ENCODE measurements at regions not wholly inside any gene's neighbourhood (a gene's known extent, or its start where the extent isn't known, plus 50 kb on each side); places are given as distances from the start of the nearest gene placed in this dataset.

DNA sequence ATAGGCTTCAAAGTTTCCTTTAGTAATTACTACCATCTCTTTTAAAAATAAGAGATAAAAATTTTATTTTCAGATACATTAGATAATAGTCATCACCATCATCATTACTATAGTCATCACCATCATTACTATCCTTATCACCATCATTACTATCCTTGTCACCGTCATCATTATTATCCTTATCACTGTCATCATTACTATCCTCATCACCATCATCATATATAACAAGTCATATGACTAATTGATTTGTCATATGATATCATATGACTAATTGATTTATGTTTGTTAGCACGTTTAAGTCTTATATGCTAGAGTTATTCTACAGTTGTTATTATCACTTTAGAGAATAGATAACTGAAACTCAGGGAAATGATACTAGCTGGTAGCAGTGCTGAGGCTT is 382.1 kb upstream of the CDH18 start:
- Histone ChIP-seq H3K4me3 (ENCODE audit: low read length) (no peak overlapping the region), H3K79me2 (ENCODE audit: control insufficient read depth, insufficient read depth, low read length) (no peaks in the 10 kb centered on the region), H2AK5ac (ENCODE audit: low read length) (no peak overlapping the region), H4K5ac (ENCODE audit: low read length) (no peak overlapping the region), H3K18ac (ENCODE audit: low read length) (no peak overlapping the region), H3K4me2 (ENCODE audit: low read length) (no peak overlapping the region), H3K9ac (ENCODE audit: low read length) (no peak overlapping the region), H2BK15ac (replicated peaks; ENCODE audit: low read depth) (no peak overlapping the region), H3K23ac (ENCODE audit: low read length) (no peak overlapping the region), H3K79me1 (ENCODE audit: low read length) (no peaks in the 10 kb centered on the region), H2BK120ac (ENCODE audit: low read depth, low read length) (no peak overlapping the region), H3K56ac (ENCODE audit: low read length) (no peak overlapping the region), H3K27me3 (ENCODE audit: insufficient read depth, low read length, poor library complexity) (no peaks in the 10 kb centered on the region), H2BK5ac (ENCODE audit: low read length) (no peak overlapping the region), H3K4me1 (ENCODE audit: control insufficient read depth, low read depth, low read length) (no peaks in the 10 kb centered on the region), H4K8ac (ENCODE audit: low read depth, low read length) (no peak overlapping the region), H3K27ac (ENCODE audit: low read depth, low read length) (no peak overlapping the region), H3K36me3 (ENCODE audit: control insufficient read depth, insufficient read depth, low read length) (no peaks in the 10 kb centered on the region), H3K4ac (ENCODE audit: low read depth, low read length) (no peak overlapping the region)
- DNase-seq: no peak
- no CpG with 5 or more reads among the region's 2 CpGs for WGBS (ENCODE audit: extremely low coverage, insufficient coverage, low lambda C conversion rate)

DNA sequence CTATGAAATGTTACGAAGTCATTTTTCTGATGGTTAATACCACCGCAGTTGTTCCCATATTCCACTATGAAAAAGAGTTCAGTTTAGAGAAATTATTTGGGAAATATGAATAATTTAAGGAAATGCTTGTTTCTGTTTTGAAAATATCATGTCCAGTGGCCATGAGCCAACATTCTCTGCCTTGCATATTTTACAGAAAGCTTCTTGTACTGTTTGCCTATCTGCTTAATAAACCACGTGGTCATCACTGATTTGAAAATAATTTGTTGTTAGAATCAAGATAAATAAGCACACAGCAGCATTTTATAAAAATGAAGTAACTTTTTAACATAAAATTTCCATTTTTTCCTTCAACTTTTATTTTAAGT is 381.5 kb upstream of the CDH18 start:
- no peak for DNase-seq
- no peak overlapping the region for H3K4me3 ChIP-seq (ENCODE audit: low read length)
- no peak overlapping the region for H3K4me2 ChIP-seq (ENCODE audit: low read length)
- no peak overlapping the region for H3K27ac ChIP-seq (ENCODE audit: low read depth, low read length)
- H3K9ac ChIP-seq (ENCODE audit: low read length): no peak overlapping the region
- H4K8ac ChIP-seq (ENCODE audit: low read depth, low read length): no peak overlapping the region
- H2BK5ac ChIP-seq (ENCODE audit: low read length): no peak overlapping the region
- no peaks in the 10 kb centered on the region for H3K36me3 ChIP-seq (ENCODE audit: control insufficient read depth, insufficient read depth, low read length)
- H3K79me1 ChIP-seq (ENCODE audit: low read length): no peaks in the 10 kb centered on the region
- WGBS (ENCODE audit: extremely low coverage, insufficient coverage, low lambda C conversion rate): no CpG with 5 or more reads among the region's 3 CpGs
- no peaks in the 10 kb centered on the region for H3K27me3 ChIP-seq (ENCODE audit: insufficient read depth, low read length, poor library complexity)
- no peaks in the 10 kb centered on the region for H3K79me2 ChIP-seq (ENCODE audit: control insufficient read depth, insufficient read depth, low read length)
- no peak overlapping the region for H3K23ac ChIP-seq (ENCODE audit: low read length)
- H2BK120ac ChIP-seq (ENCODE audit: low read depth, low read length): no peak overlapping the region
- no peak overlapping the region for H2BK15ac ChIP-seq (replicated peaks; ENCODE audit: low read depth)
- H2AK5ac ChIP-seq (ENCODE audit: low read length): no peak overlapping the region
- H3K4ac ChIP-seq (ENCODE audit: low read depth, low read length): no peak overlapping the region
- H3K4me1 ChIP-seq (ENCODE audit: control insufficient read depth, low read depth, low read length): no peaks in the 10 kb centered on the region
- no peak overlapping the region for H4K5ac ChIP-seq (ENCODE audit: low read length)
- H3K18ac ChIP-seq (ENCODE audit: low read length): no peak overlapping the region
- no peak overlapping the region for H3K56ac ChIP-seq (ENCODE audit: low read length)

DNA sequence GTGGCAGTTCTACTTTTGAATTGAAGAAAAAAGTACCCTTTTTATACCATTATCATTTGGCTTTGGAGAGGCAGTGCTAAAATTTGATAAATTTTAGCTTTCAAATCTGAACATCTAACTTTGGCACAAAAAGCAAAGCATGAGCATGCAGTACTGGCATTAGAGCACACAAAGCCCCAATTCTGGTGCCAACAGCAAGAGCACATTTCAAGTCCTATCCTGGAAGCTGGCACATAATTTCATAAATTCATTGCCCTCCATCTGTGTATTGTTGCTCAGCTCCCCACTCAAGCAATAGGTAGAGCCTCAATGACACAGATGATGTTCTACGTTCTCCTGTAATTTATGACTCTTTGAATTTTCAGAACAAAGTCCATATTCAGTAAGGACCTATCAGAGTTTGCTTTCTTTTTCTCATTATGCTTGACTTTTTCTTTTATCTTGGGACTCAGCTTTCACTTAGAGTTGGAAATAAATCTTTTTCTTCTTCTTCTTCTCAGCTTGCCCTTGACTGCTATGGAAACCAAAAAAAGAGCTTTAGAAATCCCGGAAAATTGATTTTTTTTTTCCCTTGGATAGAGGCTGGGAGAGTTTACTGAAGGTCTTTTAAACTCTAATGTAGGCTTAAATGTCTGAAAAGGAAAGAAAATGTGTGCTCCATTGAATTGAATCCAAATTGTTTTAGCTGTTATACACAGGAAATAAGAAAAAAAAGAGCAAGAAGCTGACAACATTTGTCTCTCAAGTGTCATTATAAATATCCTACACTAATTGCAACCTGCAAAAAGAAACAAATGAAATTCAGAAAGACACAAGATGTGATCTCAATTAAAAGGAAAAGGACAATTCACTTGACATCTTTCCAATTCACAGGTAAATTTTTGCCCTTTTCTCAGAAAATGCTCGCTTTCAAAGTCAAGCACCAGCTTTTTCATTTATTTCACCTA is 380.8 kb upstream of the CDH18 start:
- Histone ChIP-seq H3K27me3 (ENCODE audit: insufficient read depth, low read length, poor library complexity) (no peaks in the 10 kb centered on the region), H3K36me3 (ENCODE audit: control insufficient read depth, insufficient read depth, low read length) (no peaks in the 10 kb centered on the region), H2AK5ac (ENCODE audit: low read length) (no peak overlapping the region), H3K23ac (ENCODE audit: low read length) (no peak overlapping the region), H3K9ac (ENCODE audit: low read length) (no peak overlapping the region), H3K18ac (ENCODE audit: low read length) (no peak overlapping the region), H2BK120ac (ENCODE audit: low read depth, low read length) (no peak overlapping the region), H3K79me2 (ENCODE audit: control insufficient read depth, insufficient read depth, low read length) (no peaks in the 10 kb centered on the region), H3K56ac (ENCODE audit: low read length) (no peak overlapping the region), H3K79me1 (ENCODE audit: low read length) (no peaks in the 10 kb centered on the region), H3K4me2 (ENCODE audit: low read length) (no peak overlapping the region), H3K4me3 (ENCODE audit: low read length) (no peak overlapping the region), H3K4ac (ENCODE audit: low read depth, low read length) (no peak overlapping the region), H4K5ac (ENCODE audit: low read length) (no peak overlapping the region), H4K8ac (ENCODE audit: low read depth, low read length) (no peak overlapping the region), H2BK5ac (ENCODE audit: low read length) (no peak overlapping the region), H2BK15ac (replicated peaks; ENCODE audit: low read depth) (no peak overlapping the region), H3K4me1 (ENCODE audit: control insufficient read depth, low read depth, low read length) (no peaks in the 10 kb centered on the region), H3K27ac (ENCODE audit: low read depth, low read length) (no peak overlapping the region)
- no CpG with 5 or more reads among the region's 3 CpGs for WGBS (ENCODE audit: extremely low coverage, insufficient coverage, low lambda C conversion rate)
- DNase-seq: no peak

DNA sequence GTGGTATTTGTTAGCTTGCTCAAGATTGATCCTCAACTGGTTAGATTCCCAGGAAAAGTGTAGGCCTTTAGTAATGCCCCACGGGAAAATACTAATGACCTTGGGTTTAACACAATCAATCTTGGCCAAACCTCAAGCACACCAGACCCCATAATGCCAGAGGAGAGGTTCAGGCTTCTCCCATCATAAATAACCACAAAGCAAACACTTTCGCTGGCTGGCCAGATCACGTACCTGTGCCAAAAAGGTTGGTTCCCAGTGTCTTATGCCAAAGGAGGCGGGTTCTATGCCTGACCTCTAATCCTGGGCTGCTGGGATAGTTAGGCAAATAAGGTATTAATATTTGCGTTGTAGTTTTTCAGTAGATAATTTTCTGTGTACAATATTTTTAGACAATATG is 379.2 kb upstream of the CDH18 start:
- Histone ChIP-seq H3K4me2 (ENCODE audit: low read length) (no peak overlapping the region), H3K4me3 (ENCODE audit: low read length) (no peak overlapping the region), H3K79me1 (ENCODE audit: low read length) (no peaks in the 10 kb centered on the region), H3K4ac (ENCODE audit: low read depth, low read length) (no peak overlapping the region), H2BK120ac (ENCODE audit: low read depth, low read length) (no peak overlapping the region), H3K18ac (ENCODE audit: low read length) (no peak overlapping the region), H3K23ac (ENCODE audit: low read length) (no peak overlapping the region), H3K56ac (ENCODE audit: low read length) (no peak overlapping the region), H3K27ac (ENCODE audit: low read depth, low read length) (no peak overlapping the region), H3K79me2 (ENCODE audit: control insufficient read depth, insufficient read depth, low read length) (no peaks in the 10 kb centered on the region), H2AK5ac (ENCODE audit: low read length) (no peak overlapping the region), H2BK5ac (ENCODE audit: low read length) (no peak overlapping the region), H4K5ac (ENCODE audit: low read length) (no peak overlapping the region), H4K8ac (ENCODE audit: low read depth, low read length) (no peak overlapping the region), H3K9ac (ENCODE audit: low read length) (no peak overlapping the region), H3K27me3 (ENCODE audit: insufficient read depth, low read length, poor library complexity) (no peaks in the 10 kb centered on the region), H3K36me3 (ENCODE audit: control insufficient read depth, insufficient read depth, low read length) (no peaks in the 10 kb centered on the region), H2BK15ac (replicated peaks; ENCODE audit: low read depth) (no peak overlapping the region), H3K4me1 (ENCODE audit: control insufficient read depth, low read depth, low read length) (no peaks in the 10 kb centered on the region)
- no peak for DNase-seq
- no CpG with 5 or more reads among the region's 5 CpGs for WGBS (ENCODE audit: extremely low coverage, insufficient coverage, low lambda C conversion rate)

DNA sequence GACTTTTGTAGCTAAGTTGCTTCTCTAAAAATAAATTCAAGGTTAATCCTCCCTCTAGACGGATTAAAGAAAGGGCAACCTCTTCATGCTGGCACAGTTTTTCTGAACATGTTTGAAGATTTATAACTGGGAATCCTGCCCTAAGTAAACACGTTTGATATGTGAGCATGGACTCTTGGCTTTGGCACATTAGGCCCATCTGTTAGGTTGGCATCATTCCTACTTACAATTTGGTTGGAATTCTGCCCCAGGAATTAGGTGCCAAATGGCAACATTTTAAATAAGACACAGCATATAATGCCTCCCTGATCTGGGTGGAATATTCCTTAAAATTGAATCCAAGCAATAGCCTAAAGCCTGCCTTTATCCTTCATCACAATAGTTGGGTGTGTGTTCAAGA is 372.3 kb upstream of the CDH18 start:
- no peak overlapping the region for H2AK5ac ChIP-seq (ENCODE audit: low read length)
- H2BK120ac ChIP-seq (ENCODE audit: low read depth, low read length): no peak overlapping the region
- no CpG with 5 or more reads among the region's 2 CpGs for WGBS (ENCODE audit: extremely low coverage, insufficient coverage, low lambda C conversion rate)

DNA sequence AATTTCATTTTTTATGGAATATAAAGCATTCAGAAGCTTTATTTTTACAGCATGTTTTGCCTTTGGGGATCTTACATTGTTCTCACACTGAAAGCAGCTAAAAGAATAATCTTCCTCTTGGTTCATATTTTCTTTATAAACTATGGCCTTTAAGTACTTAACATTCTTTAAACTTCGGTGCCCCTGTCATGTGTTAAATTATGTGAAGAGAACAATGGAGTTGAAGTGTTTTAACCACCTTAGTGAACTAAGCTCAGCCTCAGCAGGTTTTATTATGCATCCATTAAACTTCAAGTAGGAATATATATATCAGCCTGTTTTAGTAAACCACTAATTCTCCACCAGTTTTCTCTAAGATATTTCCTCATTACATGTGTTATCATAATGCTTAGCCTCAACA is 371.4 kb upstream of the CDH18 start:
- H3K9ac ChIP-seq (ENCODE audit: low read length): no peak overlapping the region
- no CpG with 5 or more reads among the region's 1 CpG for WGBS (ENCODE audit: extremely low coverage, insufficient coverage, low lambda C conversion rate)

More for the DNA sequence above, 372.3 kb upstream of the CDH18 start:
- no peak overlapping the region for H3K23ac ChIP-seq (ENCODE audit: low read length)
- no peaks in the 10 kb centered on the region for H3K79me1 ChIP-seq (ENCODE audit: low read length)
- H2BK5ac ChIP-seq (ENCODE audit: low read length): no peak overlapping the region
- no peaks in the 10 kb centered on the region for H3K4me1 ChIP-seq (ENCODE audit: control insufficient read depth, low read depth, low read length)
- H3K56ac ChIP-seq (ENCODE audit: low read length): no peak overlapping the region
- no peak overlapping the region for H2BK15ac ChIP-seq (replicated peaks; ENCODE audit: low read depth)
- H3K27me3 ChIP-seq (ENCODE audit: insufficient read depth, low read length, poor library complexity): no peaks in the 10 kb centered on the region
- no peak overlapping the region for H4K5ac ChIP-seq (ENCODE audit: low read length)
- H4K8ac ChIP-seq (ENCODE audit: low read depth, low read length): no peak overlapping the region
- no peak overlapping the region for H3K9ac ChIP-seq (ENCODE audit: low read length)
- H3K18ac ChIP-seq (ENCODE audit: low read length): no peak overlapping the region
- no peaks in the 10 kb centered on the region for H3K79me2 ChIP-seq (ENCODE audit: control insufficient read depth, insufficient read depth, low read length)
- no peak overlapping the region for H3K4me2 ChIP-seq (ENCODE audit: low read length)
- H3K27ac ChIP-seq (ENCODE audit: low read depth, low read length): no peak overlapping the region
- H3K36me3 ChIP-seq (ENCODE audit: control insufficient read depth, insufficient read depth, low read length): no peaks in the 10 kb centered on the region
- no peak overlapping the region for H3K4ac ChIP-seq (ENCODE audit: low read depth, low read length)
- H3K4me3 ChIP-seq (ENCODE audit: low read length): no peak overlapping the region
- no peak for DNase-seq

More for the DNA sequence above, 371.4 kb upstream of the CDH18 start:
- Histone ChIP-seq H2AK5ac (ENCODE audit: low read length) (no peak overlapping the region), H3K56ac (ENCODE audit: low read length) (no peak overlapping the region), H3K4ac (ENCODE audit: low read depth, low read length) (no peak overlapping the region), H2BK5ac (ENCODE audit: low read length) (no peak overlapping the region), H3K4me2 (ENCODE audit: low read length) (no peak overlapping the region), H3K4me3 (ENCODE audit: low read length) (no peak overlapping the region), H3K18ac (ENCODE audit: low read length) (no peak overlapping the region), H4K5ac (ENCODE audit: low read length) (no peak overlapping the region), H3K27me3 (ENCODE audit: insufficient read depth, low read length, poor library complexity) (no peaks in the 10 kb centered on the region), H3K27ac (ENCODE audit: low read depth, low read length) (no peak overlapping the region), H2BK120ac (ENCODE audit: low read depth, low read length) (no peak overlapping the region), H3K36me3 (ENCODE audit: control insufficient read depth, insufficient read depth, low read length) (no peaks in the 10 kb centered on the region), H4K8ac (ENCODE audit: low read depth, low read length) (no peak overlapping the region), H3K23ac (ENCODE audit: low read length) (no peak overlapping the region), H3K4me1 (ENCODE audit: control insufficient read depth, low read depth, low read length) (no peaks in the 10 kb centered on the region), H2BK15ac (replicated peaks; ENCODE audit: low read depth) (no peak overlapping the region), H3K79me2 (ENCODE audit: control insufficient read depth, insufficient read depth, low read length) (no peaks in the 10 kb centered on the region), H3K79me1 (ENCODE audit: low read length) (no peaks in the 10 kb centered on the region)
- no peak for DNase-seq

Data from mesendoderm (in vitro differentiated cells).